Ishikawa (cell line): ENCODE measurements at regions not wholly inside any gene's neighbourhood (a gene's known extent, or its start where the extent isn't known, plus 50 kb on each side); places are given as distances from the start of the nearest gene placed in this dataset.
A peak's percentile ranks its signal among the peaks of the same experiment; 100 is the strongest.

Experiments
- CEBPB ChIP-seq: IDR thresholded peaks from 2 replicates; pipeline ENCODE4 v1.6.1; 2012
- CREB1 ChIP-seq: IDR thresholded peaks from 2 replicates; pipeline ENCODE4 v1.6.1; 2012; ENCODE audit warnings: low read depth
- EGR1 ChIP-seq: IDR thresholded peaks from 2 replicates; pipeline ENCODE4 v1.6.1; 2012
- EP300 ChIP-seq: IDR thresholded peaks from 2 replicates; pipeline ENCODE4 v1.6.1; 2012; ENCODE audit warnings: borderline replicate concordance
- FOXM1 ChIP-seq: IDR thresholded peaks from 2 replicates; pipeline ENCODE4 v1.6.1; 2012; ENCODE audit warnings: low read depth, borderline replicate concordance
- MAX ChIP-seq: IDR thresholded peaks from 2 replicates; pipeline ENCODE4 v1.6.1; 2012
- NFIC ChIP-seq: IDR thresholded peaks from 2 replicates; pipeline ENCODE4 v1.6.1; 2012
- RAD21 ChIP-seq: IDR thresholded peaks from 2 replicates; pipeline ENCODE4 v1.6.1; 2012; ENCODE audit warnings: low read depth
- REST ChIP-seq: IDR thresholded peaks from 2 replicates; pipeline ENCODE4 v1.6.1; 2012; ENCODE audit warnings: low read depth, mild to moderate bottlenecking
- TAF1 ChIP-seq: IDR thresholded peaks from 2 replicates; pipeline ENCODE4 v1.6.1; 2012; ENCODE audit warnings: low read depth, mild to moderate bottlenecking
- TCF12 ChIP-seq: IDR thresholded peaks from 2 replicates; pipeline ENCODE4 v1.6.1; 2012; ENCODE audit warnings: low read depth
- TEAD4 ChIP-seq: IDR thresholded peaks from 2 replicates; pipeline ENCODE4 v1.6.1; 2012
- USF1 ChIP-seq: IDR thresholded peaks from 2 replicates; pipeline ENCODE4 v1.6.1; 2012
- YY1 ChIP-seq: IDR thresholded peaks from 2 replicates; pipeline ENCODE4 v1.6.1; 2012; ENCODE audit warnings: low read depth
- ZBTB7A ChIP-seq: IDR thresholded peaks from 2 replicates; pipeline ENCODE4 v1.6.1; 2012; ENCODE audit warnings: low read depth

GRCh38 chr3:150323770-150324169 lies 84.3 kb upstream of the TSC22D2 start:
- TF ChIP-seq TEAD4: no peak
- TF ChIP-seq USF1: no peak
- no peak for TF ChIP-seq RAD21
- TF ChIP-seq TAF1: no peak
- no peak for TF ChIP-seq YY1
- no peak for TF ChIP-seq CEBPB

GRCh38 chr3:150319900-150320299 lies 88.2 kb upstream of the TSC22D2 start:
- TF ChIP-seq YY1 (peak; percentile 38; the same call in 1 of the 2 replicates), FOXM1 (peak; percentile 50; the same call in 1 of the 2 replicates), NFIC (peak; percentile 69), TCF12 (peak; percentile 78), TEAD4 (peak; percentile 86), CREB1 (no peak), REST (no peak), EP300 (peak; percentile 75; the same call in 1 of the 2 replicates), CEBPB (peak; percentile 76; the same call in 1 of the 2 replicates), RAD21 (no peak), ZBTB7A (no peak)

GRCh38 chr3:150317469-150317868 lies 90.6 kb upstream of the TSC22D2 start:
- no peak for TF ChIP-seq USF1
- TF ChIP-seq NFIC: no peak
- TF ChIP-seq TCF12: no peak
- no peak for TF ChIP-seq EP300
- TF ChIP-seq TEAD4: no peak
- no peak for TF ChIP-seq EGR1
- no peak for TF ChIP-seq CREB1
- TF ChIP-seq FOXM1: no peak
- TF ChIP-seq YY1: no peak

- TF ChIP-seq MAX (no peak), RAD21 (no peak), REST (no peak), FOXM1 (no peak), TEAD4 (no peak), EP300 (no peak), TAF1 (no peak), YY1 (no peak), CEBPB (no peak), USF1 (no peak), NFIC (no peak), CREB1 (no peak), ZBTB7A (no peak), EGR1 (no peak), TCF12 (no peak)
Observed at GRCh38 chr3:150315721-150316120, 92.4 kb upstream of the TSC22D2 start.

- TF ChIP-seq TCF12 (peak; percentile 78), CREB1 (no peak), CEBPB (no peak), EP300 (no peak; the same call in 1 of the 2 replicates), MAX (peak; percentile 57), RAD21 (no peak; the same call in 1 of the 2 replicates), NFIC (peak; percentile 59), TAF1 (0 out of 2 replicates have a peak, but pooled peaks have one; percentile 23), YY1 (no peak), REST (no peak), USF1 (peak; percentile 69), FOXM1 (no peak), EGR1 (no peak), ZBTB7A (no peak), TEAD4 (peak; percentile 58)
Observed at GRCh38 chr3:150314248-150315004, 93.7 kb upstream of the TSC22D2 start.
